GM20000 (cell line): ENCODE measurements at regions not wholly inside any gene's neighbourhood (a gene's known extent, or its start where the extent isn't known, plus 50 kb on each side); places are given as distances from the start of the nearest gene placed in this dataset.
"Not testable (repeated sequence)": the region's sequence is repeated elsewhere in the genome, so short reads cannot be mapped to it uniquely, and the experiment has no call there.

Experiments used
- DNase-seq: peaks from one replicate; pipeline ENCODE4 v3.0.0; 2012; ENCODE audit warnings: low spot score
- CTCF ChIP-seq: IDR thresholded peaks from 2 replicates; pipeline ENCODE4 v1.5.1; 2012; ENCODE audit warnings: mild to moderate bottlenecking, control low read depth; ENCODE audit errors: extremely low read depth, missing control alignments

DNA sequence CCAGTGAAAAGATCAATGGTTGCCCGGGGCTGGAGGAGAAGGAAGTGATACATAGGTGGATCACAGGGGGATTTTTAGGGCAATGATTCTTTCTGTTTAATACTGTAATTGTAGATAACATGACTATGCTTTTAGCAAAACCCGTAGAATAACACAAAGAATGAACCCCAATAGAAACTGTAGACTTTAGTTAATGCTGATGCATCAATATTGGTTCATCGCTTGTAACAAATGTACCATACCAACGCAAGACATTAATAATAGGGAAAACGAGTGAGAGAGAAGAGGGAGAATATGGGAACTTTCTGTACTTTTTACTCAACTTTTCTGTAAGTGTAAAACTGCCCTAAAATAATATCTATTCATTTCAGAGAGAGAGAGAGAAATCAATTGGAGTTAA lies 383.3 kb upstream of the ATP11B start:
- no peak for TF ChIP-seq CTCF
- no peak for DNase-seq

GRCh38 chr3:182412066-182412465 lies 381.2 kb upstream of the ATP11B start:
- no peak for DNase-seq
- no peak for TF ChIP-seq CTCF

DNA sequence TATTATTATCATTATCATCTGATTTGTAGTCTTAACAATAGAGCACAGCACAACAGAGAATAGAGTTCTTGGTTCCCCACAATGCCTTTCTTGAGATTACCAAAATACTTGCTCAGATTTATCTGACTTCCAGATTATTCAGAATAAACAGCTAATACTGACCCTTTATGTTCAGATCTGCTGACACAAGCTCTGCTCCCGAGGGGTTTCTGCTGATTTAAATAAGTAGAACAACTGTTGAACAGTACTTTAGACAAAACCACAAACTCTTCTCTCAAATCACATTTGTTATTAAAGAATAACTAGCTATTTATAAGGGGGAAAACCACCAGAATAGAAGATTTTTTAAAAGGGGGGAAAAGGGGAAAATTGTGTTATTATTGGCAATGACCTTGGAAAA lies 380.2 kb upstream of the ATP11B start:
- TF ChIP-seq CTCF: no peak

DNA sequence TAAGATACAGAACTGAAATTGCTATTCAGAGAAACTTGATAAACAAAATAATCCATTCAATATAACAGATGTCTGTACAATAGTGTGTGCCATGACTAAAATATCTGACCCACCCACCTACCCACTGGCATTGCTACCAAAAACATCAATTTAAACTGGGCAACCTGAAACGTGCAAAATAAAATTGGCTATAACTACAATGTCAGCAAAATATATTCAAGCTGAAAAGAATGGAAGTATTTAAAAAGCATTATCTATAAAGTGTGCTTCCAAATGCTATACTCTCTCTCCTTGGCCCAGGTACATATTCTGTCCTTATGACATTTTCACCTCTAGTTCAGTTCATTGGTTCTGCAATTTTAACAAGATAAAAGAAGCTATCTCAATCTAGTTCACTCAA lies 379.6 kb upstream of the ATP11B start:
- DNase-seq: no peak
- no peak for TF ChIP-seq CTCF

More for the DNA sequence above, 380.2 kb upstream of the ATP11B start:
- DNase-seq: no peak

DNA sequence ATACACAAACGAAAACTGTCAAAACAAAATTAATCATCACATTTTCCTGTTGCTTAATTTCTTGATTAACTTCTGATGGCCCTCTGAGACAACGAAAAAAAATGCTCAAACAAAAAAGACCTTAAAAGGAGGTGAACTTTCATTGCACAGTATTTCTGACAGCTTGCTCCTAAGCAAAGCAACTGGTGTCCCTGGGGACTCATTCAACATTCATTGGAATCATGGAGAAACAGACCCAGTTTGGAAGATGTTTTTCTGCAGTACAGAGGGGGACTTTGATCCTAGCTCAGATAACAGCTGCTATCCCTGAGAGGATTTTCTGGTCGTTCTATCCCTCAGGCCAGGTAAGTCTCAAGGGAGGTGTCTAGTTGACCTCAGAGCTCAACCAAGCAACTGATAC lies 378.7 kb upstream of the ATP11B start:
- no peak for TF ChIP-seq CTCF
- no peak for DNase-seq

DNA sequence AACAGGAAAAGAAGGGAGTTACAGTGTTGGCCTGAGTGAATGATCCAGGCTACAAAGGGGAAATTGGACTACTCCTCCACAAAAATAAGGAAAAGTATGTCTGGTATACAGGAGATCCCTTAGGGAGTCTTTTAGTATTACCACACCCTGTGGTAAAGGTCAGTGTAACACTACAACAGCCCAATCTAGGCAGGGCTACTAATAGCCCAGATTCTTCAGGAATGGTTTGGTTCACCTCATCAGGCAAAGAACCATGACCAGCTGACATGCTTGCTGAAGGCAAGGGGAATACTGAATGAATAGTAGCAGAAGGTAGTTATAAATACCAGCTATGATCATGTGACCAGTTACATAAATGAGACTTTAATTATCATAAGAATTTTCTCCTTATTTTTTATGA lies 372.6 kb upstream of the ATP11B start:
- TF ChIP-seq CTCF: no peak

GRCh38 chr3:182424006-182424405 lies 369.3 kb upstream of the ATP11B start:
- no peak for DNase-seq
- TF ChIP-seq CTCF: no peak

More for the DNA sequence above, 372.6 kb upstream of the ATP11B start:
- DNase-seq: no peak

DNA sequence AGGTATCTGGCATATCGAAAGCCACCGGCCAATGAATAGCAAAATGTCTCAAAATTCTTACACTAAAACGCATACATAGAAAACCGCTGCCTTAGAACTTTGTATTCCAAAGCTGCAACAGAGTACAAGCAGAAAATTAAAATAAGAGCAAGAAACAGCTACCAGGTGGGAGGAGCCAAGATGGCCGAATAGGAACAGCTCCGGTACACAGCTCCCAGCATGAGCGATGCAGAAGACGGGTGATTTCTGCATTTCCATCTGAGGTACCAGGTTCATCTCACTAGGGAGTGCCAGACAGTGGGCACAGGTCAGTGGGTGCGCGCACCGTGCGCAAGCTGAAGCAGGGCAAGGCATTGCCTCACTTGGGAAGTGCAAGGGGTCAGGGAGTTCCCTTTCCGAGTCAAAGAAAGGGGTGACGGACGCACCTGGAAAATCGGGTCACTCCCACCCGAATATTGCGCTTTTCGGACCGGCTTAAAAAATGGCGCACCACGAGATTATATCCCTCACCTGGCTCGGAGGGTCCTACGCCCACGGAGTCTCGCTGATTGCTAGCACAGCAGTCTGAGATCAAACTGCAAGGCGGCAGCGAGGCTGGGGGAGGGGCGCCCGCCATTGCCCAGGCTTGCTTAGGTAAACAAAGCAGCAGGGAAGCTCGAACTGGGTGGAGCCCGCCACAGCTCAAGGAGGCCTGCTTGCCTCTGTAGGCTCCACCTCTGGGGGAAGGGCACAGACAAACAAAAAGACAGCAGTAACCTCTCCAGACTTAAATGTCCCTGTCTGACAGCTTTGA lies 367.2 kb upstream of the ATP11B start:
- not testable (repeated sequence) for DNase-seq

DNA sequence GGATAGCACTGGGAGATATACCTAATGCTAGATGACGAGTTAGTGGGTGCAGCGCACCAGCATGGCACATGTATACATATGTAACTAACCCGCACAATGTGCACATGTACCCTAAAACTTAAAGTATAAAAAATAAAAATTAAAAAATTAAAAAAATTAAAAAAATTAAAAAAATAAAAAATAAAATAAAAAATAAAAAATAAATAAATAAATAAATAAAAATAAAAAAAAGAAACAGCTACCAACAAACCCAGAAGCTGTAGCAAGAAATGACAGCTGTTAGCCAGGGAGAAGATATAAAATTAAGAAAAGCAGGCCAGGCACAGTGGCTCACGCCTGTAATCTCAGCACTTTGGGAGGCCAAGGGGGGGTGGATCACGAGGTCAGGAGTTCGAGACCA lies 361.3 kb upstream of the ATP11B start:
- DNase-seq: not testable (repeated sequence)
